ENCODE measurements at regions not wholly inside any gene's neighbourhood (a gene's known extent, or its start where the extent isn't known, plus 50 kb on each side); places are given as distances from the start of the nearest gene placed in this dataset.

GRCh38 chr6:149267513-149268043, 49.9 kb upstream of the TAB2 start:
- no peak for DNase-seq (ENCODE audit: low read depth, low spot score)

All from iPS DF 19.7 (cell line).